Body of pancreas (tissue), 4 donors: ENCODE measurements at regions not wholly inside any gene's neighbourhood (a gene's known extent, or its start where the extent isn't known, plus 50 kb on each side); places are given as distances from the start of the nearest gene placed in this dataset.
A peak's percentile ranks its signal among the peaks of the same experiment; 100 is the strongest.

Experiments used
- ATAC-seq: fragments of 150-250 bp; one replicate; pipeline ENCODE4 v1.9.1; 2016
- DNase-seq, 4 donors: peaks; one replicate each; pipeline ENCODE4 v3.0.0-alpha.2; 2019
- H3K27ac ChIP-seq, 4 donors: fragments of 200-600 bp; sonication (generic); 1 replicate in 3 of 4; 2 replicates in 1 of 4; pipeline versions ENCODE4 v1.5.1 to v1.6.1; 2016 to 2019; ENCODE audit warnings: mild to moderate bottlenecking in 1 of 4, mixed read lengths in 1 of 4, moderate library complexity in 1 of 4
- H3K27me3 ChIP-seq, 2 donors: fragments of 200-600 bp; sonication (generic); one replicate each; pipeline ENCODE4 v1.6.0; 2016; ENCODE audit warnings: mild to moderate bottlenecking in 1 of 2
- H3K36me3 ChIP-seq, 2 donors: fragments of 200-600 bp; sonication (generic); replicated peaks in 1 of 2; 2 replicates each; pipeline ENCODE4 v1.5.1; 2016; ENCODE audit warnings: low read depth in 2 of 2; ENCODE audit not compliant: insufficient read depth in 1 of 2
- H3K4me1 ChIP-seq: fragments of 200-600 bp; sonication (generic); one replicate; pipeline ENCODE4 v1.6.0; 2016
- H3K4me3 ChIP-seq, 2 donors: fragments of 200-600 bp; sonication (generic); 1 replicate in 1 of 2; 2 replicates in 1 of 2; pipeline ENCODE4 v1.5.1; 2016 to 2019
- H3K9me3 ChIP-seq, 3 donors: fragments of 200-600 bp; sonication (generic); 1 replicate in 2 of 3; 2 replicates in 1 of 3; pipeline ENCODE4 v1.5.1; 2016
- POLR2A ChIP-seq, 3 donors: fragments of 450-650 bp; IDR thresholded peaks; one replicate each; pipeline ENCODE4 v1.6.1; 2016; ENCODE audit warnings: antibody characterized with exemption in 3 of 3, mild to moderate bottlenecking in 2 of 3
- WGBS, 2 donors: methylation state at CpG; one replicate each; pipeline ENCODE4 v1.1.5; 2017; 5-methylcytosine and 5-hydroxymethylcytosine counted together
- intact Hi-C: fragments of 100-400 bp; cut with DNase I; formaldehyde crosslinking; loops from one replicate; pipeline ENCODE4 v1.15.1; 2023
- TF ChIP-seq, protein P1 (sequence below), 7 experiments: fragments of 450-650 bp in 4 of 7; fragments of 200-600 bp in 3 of 7; sonication (generic) in 3 of 7; IDR thresholded peaks; one replicate each; pipeline ENCODE4 v1.5.1; 2016 to 2019; ENCODE audit warnings: antibody characterized with exemption in 7 of 7

DNA sequence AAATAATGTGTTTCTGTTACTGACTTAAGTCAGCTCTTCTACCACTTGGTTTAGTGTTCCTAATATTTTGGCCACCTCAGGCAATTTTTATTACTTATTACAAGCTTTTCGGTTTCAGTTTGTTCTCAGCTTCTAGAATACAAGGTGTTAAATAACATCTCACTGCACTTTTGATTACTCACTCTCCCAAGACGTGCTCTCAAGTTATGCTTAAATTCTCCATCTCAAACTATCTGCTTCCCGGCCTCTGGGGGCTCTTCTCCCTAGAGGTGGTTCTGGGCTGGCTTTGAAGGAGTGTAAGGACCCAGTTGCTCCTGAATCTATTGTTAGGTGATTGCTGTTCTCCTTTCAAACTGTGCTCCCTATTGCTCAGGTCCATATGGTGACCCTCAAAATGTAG is 193.9 kb upstream of the DDHD1 start:
- ATAC-seq (no peak), DNase-seq (no peak)
- TF ChIP-seq, protein P1, sequence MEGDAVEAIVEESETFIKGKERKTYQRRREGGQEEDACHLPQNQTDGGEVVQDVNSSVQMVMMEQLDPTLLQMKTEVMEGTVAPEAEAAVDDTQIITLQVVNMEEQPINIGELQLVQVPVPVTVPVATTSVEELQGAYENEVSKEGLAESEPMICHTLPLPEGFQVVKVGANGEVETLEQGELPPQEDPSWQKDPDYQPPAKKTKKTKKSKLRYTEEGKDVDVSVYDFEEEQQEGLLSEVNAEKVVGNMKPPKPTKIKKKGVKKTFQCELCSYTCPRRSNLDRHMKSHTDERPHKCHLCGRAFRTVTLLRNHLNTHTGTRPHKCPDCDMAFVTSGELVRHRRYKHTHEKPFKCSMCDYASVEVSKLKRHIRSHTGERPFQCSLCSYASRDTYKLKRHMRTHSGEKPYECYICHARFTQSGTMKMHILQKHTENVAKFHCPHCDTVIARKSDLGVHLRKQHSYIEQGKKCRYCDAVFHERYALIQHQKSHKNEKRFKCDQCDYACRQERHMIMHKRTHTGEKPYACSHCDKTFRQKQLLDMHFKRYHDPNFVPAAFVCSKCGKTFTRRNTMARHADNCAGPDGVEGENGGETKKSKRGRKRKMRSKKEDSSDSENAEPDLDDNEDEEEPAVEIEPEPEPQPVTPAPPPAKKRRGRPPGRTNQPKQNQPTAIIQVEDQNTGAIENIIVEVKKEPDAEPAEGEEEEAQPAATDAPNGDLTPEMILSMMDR (IDR thresholded peaks at IDR 0.05), result no peak
- TF ChIP-seq POLR2A (IDR thresholded peaks at IDR 0.05), result no peak
- H3K36me3 ChIP-seq, result no peaks in the 10 kb centered on the region
- intact Hi-C loops, result no loop called here
- H3K4me3 ChIP-seq, result no peak overlapping the region
- 71 to 81% methylated on average over 3 of the region's 3 CpGs for WGBS, 2 donors
- H3K9me3 ChIP-seq, result no peaks in the 10 kb centered on the region
- no peaks in the 10 kb centered on the region for H3K27me3 ChIP-seq
- H3K4me1 ChIP-seq, result no peaks in the 10 kb centered on the region
- no peak overlapping the region for H3K27ac ChIP-seq

DNA sequence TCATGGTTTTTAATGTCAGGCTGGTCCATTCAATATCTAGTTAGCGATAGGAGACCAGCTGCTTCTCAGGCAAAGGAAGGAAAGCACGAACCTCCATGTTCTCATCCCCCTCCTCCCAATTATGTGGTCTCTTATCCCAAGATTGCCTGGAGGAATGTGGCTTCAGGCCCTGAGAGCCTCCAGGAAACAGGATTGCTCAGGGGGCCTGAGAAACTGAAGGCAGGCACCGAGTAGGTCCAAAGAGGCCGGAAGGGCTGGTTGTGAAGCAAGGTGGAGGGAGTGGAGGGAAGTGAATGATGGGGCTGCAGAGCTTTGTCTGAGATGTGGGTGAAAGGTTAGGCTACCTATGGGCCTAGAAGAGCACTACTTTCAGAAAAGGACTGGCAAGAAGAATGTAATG is 188.2 kb upstream of the DDHD1 start:
- H3K36me3 ChIP-seq, result no peaks in the 10 kb centered on the region
- WGBS, 2 donors, result 77 to 89% methylated on average over 4 of the region's 4 CpGs

DNA sequence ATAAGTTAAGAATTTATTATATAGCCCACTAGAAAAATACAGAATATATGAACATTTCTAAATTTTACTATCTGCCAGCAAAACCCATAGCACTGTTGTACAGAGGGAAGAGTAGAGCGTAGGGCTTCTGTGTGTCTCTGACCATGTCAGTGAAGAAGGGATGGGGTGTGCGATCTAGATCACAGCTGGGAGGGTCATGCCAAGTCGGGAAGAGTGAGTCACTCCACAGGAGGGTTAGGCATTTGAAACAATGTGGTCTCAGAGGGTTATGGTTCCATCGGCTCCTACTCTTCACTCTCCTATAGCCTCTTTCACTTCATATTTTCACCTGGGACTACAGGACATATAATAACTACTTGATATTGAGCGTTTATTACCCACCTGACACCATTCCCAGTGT is 185.1 kb upstream of the DDHD1 start:
- no peaks in the 10 kb centered on the region for H3K9me3 ChIP-seq
- no peaks in the 10 kb centered on the region for H3K36me3 ChIP-seq
- 76 to 84% methylated on average over 5 of the region's 5 CpGs for WGBS, 2 donors
- no peak for ATAC-seq
- no peak for DNase-seq
- H3K4me3 ChIP-seq, result no peak overlapping the region
- no peak overlapping the region for H3K27ac ChIP-seq
- intact Hi-C loops, result no loop called here
- no peaks in the 10 kb centered on the region for H3K4me1 ChIP-seq
- no peak for TF ChIP-seq POLR2A (IDR thresholded peaks at IDR 0.05)
- TF ChIP-seq, protein P1 (IDR thresholded peaks at IDR 0.05), result no peak
- no peaks in the 10 kb centered on the region for H3K27me3 ChIP-seq

More for the DNA sequence above, 188.2 kb upstream of the DDHD1 start:
- no peak for ATAC-seq
- Histone ChIP-seq H3K27ac (no peak overlapping the region), H3K4me3 (no peak overlapping the region), H3K27me3 (no peaks in the 10 kb centered on the region), H3K9me3 (no peaks in the 10 kb centered on the region), H3K4me1 (no peaks in the 10 kb centered on the region)
- TF ChIP-seq POLR2A (IDR thresholded peaks at IDR 0.05), result no peak
- TF ChIP-seq, protein P1 (IDR thresholded peaks at IDR 0.05), result no peak
- no peak for DNase-seq
- intact Hi-C loops, result no loop called here

DNA sequence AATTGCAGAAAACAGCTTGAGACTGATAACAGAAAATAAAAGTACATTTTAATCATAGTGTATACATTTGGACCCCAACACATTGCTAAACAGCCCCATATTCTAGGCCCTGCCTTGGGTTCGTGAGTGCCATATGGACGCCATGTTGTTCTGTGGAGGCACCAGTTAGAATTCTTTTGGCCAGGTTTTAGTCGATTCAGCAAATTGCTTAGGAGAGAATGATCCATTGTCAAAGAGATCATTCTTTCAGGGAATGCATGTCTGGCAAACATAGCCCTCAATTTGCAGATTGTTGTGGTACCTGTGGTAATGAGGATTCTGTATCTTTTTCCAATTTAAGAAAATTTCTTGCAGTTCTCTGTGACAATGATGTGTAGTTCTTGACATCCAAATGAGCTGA is 183.6 kb upstream of the DDHD1 start:
- no peak for TF ChIP-seq POLR2A (IDR thresholded peaks at IDR 0.05)
- TF ChIP-seq, protein P1 (IDR thresholded peaks at IDR 0.05), result no peak
- 85 to 91% methylated on average over 3 of the region's 3 CpGs for WGBS, 2 donors
- H3K4me3 ChIP-seq, result no peak overlapping the region

DNA sequence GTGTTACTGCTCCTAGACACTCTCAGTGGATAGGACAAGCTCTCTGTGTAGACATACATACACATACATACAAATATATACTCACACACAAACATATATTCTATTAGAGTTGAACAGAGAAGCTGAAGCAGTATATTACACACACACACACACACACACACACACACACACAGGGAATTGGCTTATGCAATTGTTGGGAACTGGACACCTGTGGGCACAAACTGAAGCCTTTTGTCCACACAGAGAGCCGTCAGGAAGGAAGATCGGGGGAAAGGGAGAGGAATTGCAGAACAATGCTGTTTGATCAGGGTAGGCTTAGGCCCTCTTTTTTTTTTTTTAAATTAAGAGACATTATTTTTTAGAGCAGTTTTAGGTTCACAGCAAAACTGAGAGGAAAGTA is 180.7 kb upstream of the DDHD1 start:
- DNase-seq (peak; percentile 28 to 59 (median 46)), ATAC-seq (peak; percentile 68)
- H3K9me3 ChIP-seq, result no peaks in the 10 kb centered on the region
- TF ChIP-seq, protein P1 (IDR thresholded peaks at IDR 0.05), result no peak
- no peak for TF ChIP-seq POLR2A (IDR thresholded peaks at IDR 0.05)
- no peaks in the 10 kb centered on the region for H3K27me3 ChIP-seq
- intact Hi-C loops, result no loop called here
- no peaks in the 10 kb centered on the region for H3K36me3 ChIP-seq
- H3K4me3 ChIP-seq, result no peak overlapping the region
- 33 to 39% methylated on average over 2 of the region's 2 CpGs for WGBS, 2 donors
- no peak overlapping the region for H3K27ac ChIP-seq
- H3K4me1 ChIP-seq, result no peaks in the 10 kb centered on the region

More for the DNA sequence above, 183.6 kb upstream of the DDHD1 start:
- H3K27me3 ChIP-seq, result no peaks in the 10 kb centered on the region
- H3K36me3 ChIP-seq, result no peaks in the 10 kb centered on the region
- H3K4me1 ChIP-seq, result no peaks in the 10 kb centered on the region
- intact Hi-C loops, result no loop called here
- DNase-seq (no peak), ATAC-seq (no peak)
- no peak overlapping the region for H3K27ac ChIP-seq
- no peaks in the 10 kb centered on the region for H3K9me3 ChIP-seq
